ENCODE measurements at regions not wholly inside any gene's neighbourhood (a gene's known extent, or its start where the extent isn't known, plus 50 kb on each side); places are given as distances from the start of the nearest gene placed in this dataset.

- Mint-ChIP-seq H3K4me1 (no peaks in the 10 kb centered on the region), H3K4me3 (no peak overlapping the region), H3K27me3 (peaks cover 10% of the 10 kb centered on the region), H3K9me3 (peaks cover 0 to 1% of the 10 kb centered on the region in 2 donors), H3K27ac (peak overlapping the region in 1 of 2 donors; percentile 68)
- ATAC-seq (no peak), DNase-seq (no peak)
Observed at GRCh38 chr20:57934913-57935312, 225.1 kb upstream of the PMEPA1 start.

DNA sequence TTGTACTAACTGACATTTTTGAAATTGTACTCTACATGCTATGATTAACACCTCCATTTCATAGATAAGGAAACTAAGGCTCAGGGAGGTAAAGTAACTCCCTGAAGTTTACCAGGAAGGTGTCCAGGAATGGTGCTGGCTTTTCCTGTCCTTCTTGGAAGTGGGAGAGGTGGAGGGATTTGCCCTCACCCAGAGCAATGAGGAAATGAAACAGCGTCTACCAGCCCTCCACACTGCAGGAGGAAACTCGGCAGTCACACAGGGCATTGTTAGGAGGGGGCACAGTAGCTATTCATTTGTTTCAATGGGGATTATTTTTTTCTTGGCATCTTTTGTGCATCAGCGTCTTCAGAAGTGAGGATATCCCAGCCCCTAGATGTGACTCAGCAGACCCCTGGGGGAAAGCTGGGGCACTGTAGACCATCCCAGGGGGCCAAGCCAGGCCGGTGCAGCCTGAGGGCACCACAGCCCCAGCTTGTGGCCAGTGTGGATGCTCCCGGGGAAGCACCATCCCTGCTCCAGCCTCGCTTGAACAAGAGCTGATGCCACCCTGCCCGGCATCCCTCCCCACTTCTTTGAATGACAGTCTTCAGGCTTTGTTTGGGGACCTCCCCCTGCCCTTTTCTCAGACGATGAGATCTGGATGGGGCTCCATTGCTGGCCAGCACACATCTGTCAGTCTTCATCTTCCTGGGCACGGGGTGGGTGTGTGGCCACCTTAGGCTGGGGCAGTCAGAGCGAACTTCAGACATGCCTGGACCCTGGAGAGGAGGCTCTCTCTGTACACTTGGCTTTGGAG is 224.4 kb upstream of the PMEPA1 start:
- no peak for ATAC-seq
- DNase-seq = no peak
- no peaks in the 10 kb centered on the region for H3K4me1 Mint-ChIP-seq
- H3K27me3 Mint-ChIP-seq = peaks cover 17% of the 10 kb centered on the region
- peak overlapping the region in 1 of 2 donors; percentile 68 for H3K27ac Mint-ChIP-seq
- peaks cover 7 to 8% of the 10 kb centered on the region in 2 donors for H3K9me3 Mint-ChIP-seq
- no peak overlapping the region for H3K4me3 Mint-ChIP-seq

DNA sequence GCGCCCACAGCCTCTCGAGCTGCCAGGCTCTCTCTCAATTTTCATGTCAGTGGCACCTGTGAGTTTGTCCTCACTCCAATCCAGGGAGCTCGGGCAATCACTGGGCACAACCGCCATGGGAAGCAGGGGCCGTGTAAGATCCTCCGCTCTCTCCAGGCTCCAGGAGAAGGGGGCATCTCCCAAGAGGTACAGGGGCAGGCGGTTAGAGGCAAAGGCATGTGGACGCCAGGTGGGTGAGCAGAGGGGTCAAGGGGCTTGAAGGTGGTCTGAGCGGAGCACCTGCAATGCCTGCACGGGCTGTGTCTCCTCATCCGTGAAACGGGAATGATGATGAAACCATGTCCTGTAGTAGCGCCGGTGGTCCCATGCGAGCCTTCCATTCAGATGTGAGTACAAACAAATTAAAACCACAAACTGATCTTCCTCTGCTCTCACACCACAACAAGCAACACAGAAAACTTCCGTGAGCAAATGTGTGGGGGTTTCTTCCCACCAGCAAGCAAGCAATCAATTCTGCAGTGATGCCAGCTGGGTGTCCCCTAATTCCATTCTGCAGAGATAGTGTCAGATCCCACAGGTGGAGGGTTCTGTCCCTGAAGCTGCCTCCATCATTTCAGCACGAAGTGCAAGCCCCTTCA is 222.5 kb upstream of the PMEPA1 start:
- peaks cover 14 to 17% of the 10 kb centered on the region in 2 donors for H3K9me3 Mint-ChIP-seq
- H3K27ac Mint-ChIP-seq = no peak overlapping the region
- no peaks in the 10 kb centered on the region for H3K4me1 Mint-ChIP-seq
- ATAC-seq (no peak), DNase-seq (no peak)
- peaks cover 18% of the 10 kb centered on the region for H3K27me3 Mint-ChIP-seq
- H3K4me3 Mint-ChIP-seq = no peak overlapping the region

DNA sequence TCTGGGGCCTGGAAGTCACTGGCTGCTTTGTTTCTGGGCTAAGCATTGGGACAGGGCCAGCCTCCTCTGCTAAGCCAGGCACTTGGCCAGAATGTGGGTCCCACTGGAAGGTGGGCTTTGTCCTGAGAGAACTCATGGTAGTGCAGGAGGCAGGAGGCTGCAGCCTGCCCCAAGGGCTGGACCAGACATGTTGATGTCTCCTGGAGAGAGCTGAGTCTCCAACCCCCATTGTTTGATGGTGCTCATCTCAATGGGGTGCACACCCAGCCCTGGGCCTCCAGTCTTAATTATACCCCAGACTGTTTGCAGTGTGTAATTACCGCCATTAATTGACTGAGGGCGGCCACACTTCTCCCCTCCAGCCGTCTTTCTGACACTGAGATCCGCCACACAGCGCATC is 220.5 kb upstream of the PMEPA1 start:
- Mint-ChIP-seq H3K4me3 (no peak overlapping the region), H3K27me3 (peaks cover 16% of the 10 kb centered on the region), H3K4me1 (no peaks in the 10 kb centered on the region), H3K27ac (no peak overlapping the region), H3K9me3 (peaks cover 32 to 36% of the 10 kb centered on the region in 2 donors)
- DNase-seq (no peak), ATAC-seq (no peak)

DNA sequence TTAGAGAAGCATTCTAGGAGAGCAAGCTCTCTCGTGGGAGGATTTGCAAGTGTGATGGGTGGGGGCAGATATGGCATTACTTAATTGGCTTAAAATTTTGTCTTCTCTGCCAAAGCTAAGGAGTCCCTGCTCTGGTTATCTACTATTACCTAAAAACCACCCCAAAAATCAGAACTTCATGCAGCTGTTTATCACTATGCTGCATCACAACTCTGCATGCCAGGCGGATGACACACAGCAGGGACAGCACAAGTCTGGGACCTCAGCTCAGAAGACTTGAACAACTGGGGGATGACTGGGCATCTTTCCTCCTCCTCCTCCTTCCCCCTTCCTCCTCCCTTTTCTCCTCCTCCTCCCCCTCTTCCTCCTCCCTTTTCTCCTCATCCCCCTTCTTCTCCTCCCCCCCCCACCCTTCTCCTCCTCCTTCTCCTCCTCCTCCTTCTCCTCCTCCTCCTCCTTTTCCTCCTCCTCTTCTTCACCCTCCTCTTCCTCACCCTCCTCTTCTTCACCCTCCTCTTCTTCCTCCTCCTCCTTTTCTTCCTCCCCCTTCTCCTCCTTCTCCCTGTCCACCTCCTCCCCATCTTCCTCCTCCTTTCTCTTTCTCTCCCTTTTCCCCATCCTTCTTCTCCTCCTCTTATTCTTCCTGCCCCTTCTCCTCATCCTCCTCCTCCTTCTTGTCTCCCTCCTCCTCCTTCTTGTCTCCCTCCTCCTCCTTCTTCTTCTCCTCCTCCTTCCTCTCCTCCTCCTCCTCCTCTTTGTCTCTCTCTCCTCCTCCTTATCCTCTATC is 218.6 kb upstream of the PMEPA1 start:
- no peak overlapping the region for H3K27ac Mint-ChIP-seq
- H3K9me3 Mint-ChIP-seq = peaks cover 35 to 40% of the 10 kb centered on the region in 2 donors
- H3K4me1 Mint-ChIP-seq = no peaks in the 10 kb centered on the region
- H3K4me3 Mint-ChIP-seq = no peak overlapping the region
- ATAC-seq = no peak
- no peak for DNase-seq
- H3K27me3 Mint-ChIP-seq = peaks cover 21% of the 10 kb centered on the region

DNA sequence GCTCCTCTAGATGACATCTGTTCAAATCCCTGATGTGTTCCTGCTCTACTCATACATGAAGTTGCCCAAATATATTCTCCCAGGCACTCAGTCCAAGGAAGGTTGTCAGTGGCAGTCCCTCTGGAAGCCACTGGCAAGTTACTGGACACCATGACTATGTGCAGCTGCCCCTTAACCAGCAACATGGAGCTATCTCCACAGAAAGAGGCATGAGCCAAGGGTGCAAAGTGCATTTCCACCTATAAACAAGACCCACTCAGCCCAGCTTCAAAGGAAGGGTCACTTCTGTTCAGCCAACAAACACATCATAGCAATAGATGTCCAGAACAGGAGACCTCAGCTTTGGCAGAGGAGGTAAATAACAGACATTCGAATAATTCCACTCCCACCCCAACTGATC is 217.6 kb upstream of the PMEPA1 start:
- no peaks in the 10 kb centered on the region for H3K4me1 Mint-ChIP-seq
- ATAC-seq (no peak), DNase-seq (no peak)
- peaks cover 24% of the 10 kb centered on the region for H3K27me3 Mint-ChIP-seq
- H3K27ac Mint-ChIP-seq = no peak overlapping the region
- peaks cover 35 to 40% of the 10 kb centered on the region in 2 donors for H3K9me3 Mint-ChIP-seq
- no peak overlapping the region for H3K4me3 Mint-ChIP-seq

DNA sequence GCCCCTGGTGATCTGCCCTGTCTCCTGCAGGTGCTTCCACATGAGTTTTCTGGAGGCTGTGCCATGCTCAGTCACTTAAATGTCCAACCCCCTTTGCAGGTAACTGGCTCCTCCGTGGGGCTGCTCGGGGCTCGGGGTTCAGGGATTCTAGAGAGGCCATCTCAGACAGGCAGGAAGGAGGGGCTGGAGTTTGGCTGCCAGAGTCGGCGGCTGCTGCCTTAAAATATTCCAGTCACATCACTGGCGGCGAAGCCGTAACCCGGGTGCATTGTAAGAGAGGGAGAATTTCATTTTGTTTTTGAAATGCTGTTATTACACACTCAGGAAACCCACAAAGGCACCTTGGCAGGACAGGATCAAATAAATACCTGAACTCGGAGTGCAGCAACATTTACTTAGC is 212.9 kb upstream of the PMEPA1 start:
- Mint-ChIP-seq H3K9me3 (peaks cover 22 to 27% of the 10 kb centered on the region in 2 donors), H3K4me1 (peaks cover 5% of the 10 kb centered on the region), H3K27ac (no peak overlapping the region), H3K4me3 (no peak overlapping the region), H3K27me3 (peaks cover 18% of the 10 kb centered on the region)
- DNase-seq = no peak
- no peak for ATAC-seq

DNA sequence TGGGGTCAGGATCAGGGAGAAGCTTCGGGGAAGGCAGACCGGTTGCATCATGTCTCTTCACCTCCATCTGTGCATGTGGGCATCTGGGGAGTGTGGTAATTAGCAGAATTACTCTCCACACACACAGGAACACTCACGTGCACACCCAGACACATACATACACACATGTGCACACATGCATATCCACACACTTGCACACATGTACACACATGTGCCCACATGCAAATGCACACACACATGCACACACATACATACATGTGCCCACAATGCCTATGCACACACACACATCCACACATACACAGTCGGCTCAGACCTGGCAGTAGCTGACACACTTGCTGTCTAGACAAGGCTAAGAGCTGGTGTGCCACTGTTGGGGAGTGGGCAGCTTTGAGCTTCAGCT is 212.3 kb upstream of the PMEPA1 start:
- H3K27ac Mint-ChIP-seq = no peak overlapping the region
- H3K27me3 Mint-ChIP-seq = peaks cover 18% of the 10 kb centered on the region
- DNase-seq = no peak
- H3K4me1 Mint-ChIP-seq = peaks cover 5% of the 10 kb centered on the region
- ATAC-seq = no peak
- H3K9me3 Mint-ChIP-seq = peaks cover 19 to 21% of the 10 kb centered on the region in 2 donors
- no peak overlapping the region for H3K4me3 Mint-ChIP-seq

DNA sequence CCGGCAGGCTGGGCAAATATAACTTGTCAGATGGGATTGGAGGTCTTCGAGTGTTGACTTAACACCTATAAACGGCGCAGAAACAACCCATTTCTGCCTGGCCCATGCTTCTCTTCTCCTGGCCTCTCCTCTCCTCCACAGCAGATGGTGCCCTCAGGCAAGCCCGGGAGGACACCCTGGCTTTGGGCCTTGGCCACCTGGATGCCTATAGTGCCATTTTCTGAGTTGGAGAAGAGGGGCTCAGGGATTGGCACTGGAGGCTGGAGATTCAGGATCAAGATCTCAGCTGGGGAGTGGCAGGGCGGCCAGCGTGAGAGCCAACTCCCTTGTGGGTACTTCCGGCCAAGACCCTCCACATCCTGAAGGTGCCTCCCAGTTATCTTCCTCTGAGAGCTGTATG is 211.9 kb upstream of the PMEPA1 start:
- no peak overlapping the region for H3K4me3 Mint-ChIP-seq
- DNase-seq (no peak), ATAC-seq (no peak)
- H3K27me3 Mint-ChIP-seq = peaks cover 18% of the 10 kb centered on the region
- no peak overlapping the region for H3K27ac Mint-ChIP-seq
- peaks cover 5% of the 10 kb centered on the region for H3K4me1 Mint-ChIP-seq
- H3K9me3 Mint-ChIP-seq = peaks cover 16 to 17% of the 10 kb centered on the region in 2 donors

- Mint-ChIP-seq H3K4me3 (no peak overlapping the region), H3K9me3 (peaks cover 10% of the 10 kb centered on the region in 2 donors), H3K27me3 (peaks cover 18% of the 10 kb centered on the region), H3K4me1 (peaks cover 5% of the 10 kb centered on the region), H3K27ac (no peak overlapping the region)
- DNase-seq = no peak
- ATAC-seq = no peak
Observed at GRCh38 chr20:57920971-57921370, 211.2 kb upstream of the PMEPA1 start.

DNA sequence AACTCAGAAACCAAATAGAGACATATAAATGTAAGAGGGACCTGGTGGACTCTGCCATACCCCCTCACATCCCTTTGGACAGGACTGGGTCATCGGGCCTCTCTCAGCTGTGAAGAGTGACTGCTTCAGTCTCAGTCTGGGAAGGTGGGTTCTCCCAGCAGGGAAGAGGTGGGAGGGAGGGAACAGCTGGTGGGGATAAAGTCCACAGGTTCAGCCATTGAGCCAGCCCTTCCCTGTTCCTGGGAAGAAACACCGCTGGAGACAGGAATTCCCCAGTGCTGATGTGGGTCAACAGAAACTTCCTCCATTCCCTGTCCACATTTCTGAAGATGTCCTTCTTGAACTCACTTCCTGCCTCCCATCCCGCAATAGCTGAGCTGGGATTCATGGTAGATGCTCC is 209.2 kb upstream of the PMEPA1 start:
- peaks cover 5% of the 10 kb centered on the region for H3K4me1 Mint-ChIP-seq
- ATAC-seq (no peak), DNase-seq (no peak)
- H3K4me3 Mint-ChIP-seq = no peak overlapping the region
- no peaks in the 10 kb centered on the region for H3K9me3 Mint-ChIP-seq
- H3K27me3 Mint-ChIP-seq = peaks cover 18% of the 10 kb centered on the region
- H3K27ac Mint-ChIP-seq = no peak overlapping the region

GRCh38 chr20:57918551-57918950 is 208.7 kb upstream of the PMEPA1 start:
- ATAC-seq = no peak
- Mint-ChIP-seq H3K4me1 (peaks cover 5% of the 10 kb centered on the region), H3K4me3 (no peak overlapping the region), H3K9me3 (no peaks in the 10 kb centered on the region), H3K27ac (peak overlapping the region in 1 of 2 donors; percentile 14), H3K27me3 (peaks cover 13% of the 10 kb centered on the region)
- no peak for DNase-seq

DNA sequence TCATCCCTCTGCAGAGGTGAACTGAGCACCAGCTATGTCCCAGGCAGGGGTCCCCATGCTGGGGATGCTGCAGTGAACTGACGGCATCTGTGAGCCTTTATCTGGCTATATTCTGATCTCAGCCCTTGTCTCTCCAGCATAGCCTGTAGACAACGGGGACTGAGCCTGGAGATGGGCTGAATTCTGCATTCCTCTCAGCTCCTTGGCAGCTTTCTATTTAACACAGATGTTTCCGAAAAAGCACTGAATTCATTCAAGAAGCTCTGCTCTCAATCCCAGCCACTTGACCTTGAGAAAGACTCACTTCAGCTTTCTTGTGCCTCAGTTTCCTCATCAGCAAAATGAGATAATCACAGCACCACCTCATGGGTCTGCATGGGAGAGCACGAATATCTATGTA is 204.4 kb upstream of the PMEPA1 start:
- Mint-ChIP-seq H3K4me1 (no peaks in the 10 kb centered on the region), H3K4me3 (no peak overlapping the region), H3K27me3 (peaks cover 7% of the 10 kb centered on the region), H3K9me3 (no peaks in the 10 kb centered on the region), H3K27ac (no peak overlapping the region)
- DNase-seq (no peak), ATAC-seq (no peak)

- no peak for DNase-seq
- ATAC-seq = no peak
Observed at GRCh38 chr20:57913156-57913930, 203.5 kb upstream of the PMEPA1 start.

GRCh38 chr20:57912227-57912582 is 202.4 kb upstream of the PMEPA1 start:
- H3K27me3 Mint-ChIP-seq = peaks cover 21% of the 10 kb centered on the region

More at GRCh38 chr20:57913156-57913930, 203.5 kb upstream of the PMEPA1 start:
- Mint-ChIP-seq H3K4me1 (no peaks in the 10 kb centered on the region), H3K27ac (peak overlapping the region; percentile 29 to 73), H3K9me3 (no peaks in the 10 kb centered on the region), H3K27me3 (peaks cover 9% of the 10 kb centered on the region), H3K4me3 (no peak overlapping the region)

More at GRCh38 chr20:57912227-57912582, 202.4 kb upstream of the PMEPA1 start:
- Mint-ChIP-seq H3K4me3 (no peak overlapping the region), H3K27ac (no peak overlapping the region), H3K9me3 (no peaks in the 10 kb centered on the region), H3K4me1 (no peaks in the 10 kb centered on the region)
- DNase-seq (no peak), ATAC-seq (no peak)

Measured in stimulated activated naive CD8-positive, alpha-beta T cell treated with anti-CD3 and anti-CD28 coated beads, Interleukin-15, amount 100 ng/mL, for 72 hours (primary cell).